WTC11 (cell line): ENCODE measurements at regions not wholly inside any gene's neighbourhood (a gene's known extent, or its start where the extent isn't known, plus 50 kb on each side); places are given as distances from the start of the nearest gene placed in this dataset.

Experiments used
- ATAC-seq: fragments of 200-7000 bp; cut with Tn5 transposase; 2 replicates; pipeline ENCODE4 v1.10.0; 2021; ENCODE audit warnings: mild to moderate bottlenecking, moderate library complexity
- CTCF ChIA-PET: fragments of 300-600 bp; sonication (Branson Sonifier 250); formaldehyde crosslinking; loops from one replicate; lab custom pipeline; 2021; ENCODE audit warnings: antibody characterized with exemption; lab: Charles Lee
- POLR2A ChIA-PET: fragments of 350-600 bp; sonication (Branson Sonifier 250); formaldehyde crosslinking; loops from one replicate; lab custom pipeline; 2021; ENCODE audit warnings: antibody characterized with exemption; lab: Charles Lee
- DNase-seq: peaks from one replicate; pipeline ENCODE4 v3.0.0; 2021; ENCODE audit warnings: low spot score
- H3K27ac Mint-ChIP-seq: 2 replicates; pipeline ENCODE4 v1.8.0; 2021; ENCODE audit warnings: mixed read lengths
- H3K27me3 Mint-ChIP-seq: 2 replicates; pipeline ENCODE4 v1.8.0; 2021; ENCODE audit warnings: low read depth, mild to moderate bottlenecking, moderate library complexity, mixed read lengths
- H3K36me3 Mint-ChIP-seq: 2 replicates; pipeline ENCODE4 v1.8.0; 2021; ENCODE audit warnings: mixed read lengths
- H3K4me1 Mint-ChIP-seq: 2 replicates; pipeline ENCODE4 v1.8.0; 2022; ENCODE audit warnings: mixed read lengths
- H3K4me3 Mint-ChIP-seq: 2 replicates; pipeline ENCODE4 v1.8.0; 2021; ENCODE audit warnings: mild to moderate bottlenecking, moderate library complexity, mixed read lengths
- H3K9me3 Mint-ChIP-seq: 2 replicates; pipeline ENCODE4 v1.8.0; 2021; ENCODE audit warnings: mixed read lengths
- E2F4 ChIP-seq: sonication (generic); formaldehyde crosslinking; IDR thresholded peaks from 2 replicates; pipeline ENCODE4 v1.8.1; 2022; ENCODE audit warnings: low read depth, mild to moderate bottlenecking, moderate library complexity, missing genetic modification reagents, borderline replicate concordance
- ELF4 ChIP-seq: sonication (generic); formaldehyde crosslinking; IDR thresholded peaks from 2 replicates; pipeline ENCODE4 v1.8.1; 2022; ENCODE audit warnings: low read depth, mild to moderate bottlenecking, moderate library complexity, missing genetic modification reagents
- GRHL2 ChIP-seq: fragments of 250-450 bp; sonication (Bioruptor Pico); IDR thresholded peaks from 2 replicates; pipeline ENCODE4 v1.8.0; 2022; ENCODE audit warnings: mild to moderate bottlenecking, moderate library complexity; ENCODE audit not compliant: insufficient replicate concordance, severe bottlenecking
- GTF2I ChIP-seq: fragments of 250-450 bp; sonication (Bioruptor Pico); conservative IDR thresholded peaks from 2 replicates; pipeline ENCODE4 v1.4.0; 2021; ENCODE audit warnings: mild to moderate bottlenecking
- HMGA2 ChIP-seq: fragments of 250-450 bp; sonication (Bioruptor Pico); IDR thresholded peaks from 2 replicates; pipeline ENCODE4 v1.4.0; 2021; ENCODE audit warnings: mild to moderate bottlenecking, moderate library complexity
- HMGXB4 ChIP-seq: sonication (generic); formaldehyde crosslinking; IDR thresholded peaks from 2 replicates; pipeline ENCODE4 v1.8.1; 2023; ENCODE audit warnings: mild to moderate bottlenecking, moderate library complexity, missing genetic modification reagents
- JAZF1 ChIP-seq: fragments of 250-450 bp; sonication (Bioruptor Pico); IDR thresholded peaks from 2 replicates; pipeline ENCODE4 v1.9.0; 2021; ENCODE audit warnings: moderate library complexity, mild to moderate bottlenecking, inconsistent platforms
- MAX ChIP-seq: sonication (generic); formaldehyde crosslinking; IDR thresholded peaks from 2 replicates; pipeline ENCODE4 v1.8.0; 2022; ENCODE audit warnings: mild to moderate bottlenecking, missing genetic modification reagents
- MYBL2 ChIP-seq: sonication (generic); formaldehyde crosslinking; IDR thresholded peaks from 2 replicates; pipeline ENCODE4 v1.8.1; 2023; ENCODE audit warnings: mild to moderate bottlenecking, moderate library complexity, missing genetic modification reagents
- NFE2L1 ChIP-seq: sonication (generic); formaldehyde crosslinking; IDR thresholded peaks from 2 replicates; pipeline ENCODE4 v1.8.1; 2023; ENCODE audit warnings: missing genetic modification reagents
- NR3C1 ChIP-seq: sonication (generic); formaldehyde crosslinking; conservative IDR thresholded peaks from 2 replicates; pipeline ENCODE4 v1.8.1; 2023; ENCODE audit warnings: low read depth, mild to moderate bottlenecking, missing genetic modification reagents
- OVOL2 ChIP-seq: fragments of 250-450 bp; sonication (Bioruptor Pico); IDR thresholded peaks from 2 replicates; pipeline ENCODE4 v1.9.0; 2021; ENCODE audit warnings: mild to moderate bottlenecking, borderline replicate concordance
- PRRX2 ChIP-seq: fragments of 250-450 bp; sonication (Bioruptor Pico); IDR thresholded peaks from 2 replicates; pipeline ENCODE4 v1.8.0; 2021; ENCODE audit warnings: mild to moderate bottlenecking
- TEAD1 ChIP-seq: sonication (generic); formaldehyde crosslinking; IDR thresholded peaks from 2 replicates; pipeline ENCODE4 v1.8.0; 2022; ENCODE audit warnings: mild to moderate bottlenecking, missing genetic modification reagents
- ZBTB21 ChIP-seq: sonication (generic); formaldehyde crosslinking; IDR thresholded peaks from 2 replicates; pipeline ENCODE4 v1.8.1; 2023; ENCODE audit warnings: mild to moderate bottlenecking, missing genetic modification reagents, borderline replicate concordance
- ZNF219 ChIP-seq: sonication (generic); formaldehyde crosslinking; IDR thresholded peaks from 2 replicates; pipeline ENCODE4 v1.8.0; 2023; ENCODE audit warnings: missing genetic modification reagents, mild to moderate bottlenecking, borderline replicate concordance
- ZNF263 ChIP-seq: sonication (generic); formaldehyde crosslinking; IDR thresholded peaks from 2 replicates; pipeline ENCODE4 v1.8.1; 2022; ENCODE audit warnings: low read depth, mild to moderate bottlenecking, moderate library complexity, missing genetic modification reagents
- ZNF317 ChIP-seq: sonication (generic); formaldehyde crosslinking; IDR thresholded peaks from 2 replicates; pipeline ENCODE4 v1.8.1; 2023; ENCODE audit warnings: low read depth, mild to moderate bottlenecking, moderate library complexity, missing genetic modification reagents, borderline replicate concordance
- ZNF416 ChIP-seq: fragments of 250-450 bp; sonication (Bioruptor Pico); IDR thresholded peaks from 2 replicates; pipeline ENCODE4 v1.9.0; 2021; ENCODE audit warnings: mild to moderate bottlenecking, inconsistent platforms
- ZNF425 ChIP-seq: fragments of 250-450 bp; sonication (Bioruptor Pico); conservative IDR thresholded peaks from 2 replicates; pipeline ENCODE4 v1.9.0; 2021; ENCODE audit warnings: mild to moderate bottlenecking
- ZNF512 ChIP-seq: sonication (generic); formaldehyde crosslinking; IDR thresholded peaks from 2 replicates; pipeline ENCODE4 v1.8.1; 2022; ENCODE audit warnings: missing genetic modification reagents, borderline replicate concordance

GRCh38 chr5:111935009-111935408 is 178.0 kb upstream of the NREP start:
- Mint-ChIP-seq H3K4me3 (no peak overlapping the region), H3K27me3 (no peaks in the 10 kb centered on the region), H3K4me1 (peaks cover 5% of the 10 kb centered on the region), H3K9me3 (no peaks in the 10 kb centered on the region), H3K36me3 (no peaks in the 10 kb centered on the region), H3K27ac (no peak overlapping the region)
- ChIA-PET POLR2A (no interaction called here), CTCF (interaction anchor here (1.0 kb wide), 1 partner anchor 403 kb away, joined by 3 read pairs; no protein-coding TSS in a partner anchor)
- DNase-seq (no peak), ATAC-seq (peak; percentile 73)
- TF ChIP-seq ZNF317: peak; percentile 80
- no peak for TF ChIP-seq MYBL2 (CRISPR knock-in tag)

- Mint-ChIP-seq H3K27ac (no peak overlapping the region), H3K27me3 (no peaks in the 10 kb centered on the region), H3K9me3 (no peaks in the 10 kb centered on the region), H3K4me1 (peaks cover 5% of the 10 kb centered on the region), H3K4me3 (no peak overlapping the region), H3K36me3 (no peaks in the 10 kb centered on the region)
- ChIA-PET CTCF (interaction anchor here (1.0 kb wide), 1 partner anchor 403 kb away, joined by 3 read pairs; no protein-coding TSS in a partner anchor), POLR2A (no interaction called here)
- DNase-seq: no peak
- no peak for TF ChIP-seq HMGA2 (CRISPR knock-in tag)
- no peak for TF ChIP-seq ZNF425 (CRISPR knock-in tag)
- TF ChIP-seq ZNF512: no peak
- TF ChIP-seq ZNF317: no peak
- TF ChIP-seq NR3C1: no peak
- TF ChIP-seq HMGXB4 (CRISPR knock-in tag): no peak
- peak; percentile 20; the same call in 1 of the 2 replicates for ATAC-seq
Observed at GRCh38 chr5:111934511-111934910, 177.5 kb upstream of the NREP start.

- POLR2A ChIA-PET: no interaction called here
- H3K36me3 Mint-ChIP-seq: no peaks in the 10 kb centered on the region
- H3K4me1 Mint-ChIP-seq: peaks cover 5% of the 10 kb centered on the region
- TF ChIP-seq MAX (no peak), ZBTB21 (CRISPR knock-in tag) (no peak)
- TF ChIP-seq, all 79 proteins: peak for 0
- ATAC-seq (no peak), DNase-seq (no peak)
- H3K4me3 Mint-ChIP-seq: no peak overlapping the region
- H3K27me3 Mint-ChIP-seq: no peaks in the 10 kb centered on the region
- CTCF ChIA-PET: no interaction called here
- H3K27ac Mint-ChIP-seq: no peak overlapping the region
- no peaks in the 10 kb centered on the region for H3K9me3 Mint-ChIP-seq
Observed at GRCh38 chr5:111933086-111933485, 176.1 kb upstream of the NREP start.

- ATAC-seq: no peak
- no peak overlapping the region for H3K27ac Mint-ChIP-seq
- no peaks in the 10 kb centered on the region for H3K27me3 Mint-ChIP-seq
- H3K4me3 Mint-ChIP-seq: no peak overlapping the region
- DNase-seq: no peak
- H3K4me1 Mint-ChIP-seq: peaks cover 5% of the 10 kb centered on the region
- CTCF ChIA-PET: no interaction called here
- no peaks in the 10 kb centered on the region for H3K9me3 Mint-ChIP-seq
- H3K36me3 Mint-ChIP-seq: no peaks in the 10 kb centered on the region
- POLR2A ChIA-PET: no interaction called here
- TF ChIP-seq TEAD1 (CRISPR knock-in tag): no peak
- no peak for TF ChIP-seq GRHL2 (CRISPR knock-in tag)
- no peak for TF ChIP-seq JAZF1
- no peak for TF ChIP-seq ZNF416 (CRISPR knock-in tag)
- no peak for TF ChIP-seq NFE2L1 (CRISPR knock-in tag)
- no peak for TF ChIP-seq E2F4 (CRISPR knock-in tag)
- TF ChIP-seq ZNF263 (CRISPR knock-in tag): no peak
- no peak for TF ChIP-seq ZNF317
- no peak for TF ChIP-seq GTF2I
- no peak for TF ChIP-seq ZNF219 (CRISPR knock-in tag)
- TF ChIP-seq PRRX2 (CRISPR knock-in tag): no peak
- TF ChIP-seq OVOL2 (CRISPR knock-in tag): no peak
- no peak for TF ChIP-seq ELF4 (CRISPR knock-in tag)
Observed at GRCh38 chr5:111932628-111933027, 175.6 kb upstream of the NREP start.
